ENCODE measurements at regions not wholly inside any gene's neighbourhood (a gene's known extent, or its start where the extent isn't known, plus 50 kb on each side); places are given as distances from the start of the nearest gene placed in this dataset.

- Histone ChIP-seq H3K4me3 (no peak overlapping the region), H3K9ac (ENCODE audit: insufficient read depth in 1 of 2, low read length in 2 of 2) (no peak overlapping the region), H3K9me3 (ENCODE audit: control insufficient read depth in 4 of 4, insufficient read depth in 3 of 4, low read length in 3 of 4) (peaks cover 0 to 5% (median 0%) of the 10 kb centered on the region in 4 donors), H3K27ac (ENCODE audit: low read depth in 1 of 2, low read length in 1 of 2) (no peak overlapping the region), H3K27me3 (ENCODE audit: control insufficient read depth in 3 of 3, insufficient read depth in 3 of 3, low read length in 2 of 3) (no peaks in the 10 kb centered on the region), H3K36me3 (ENCODE audit: control insufficient read depth in 4 of 4, insufficient read depth in 4 of 4, low read length in 4 of 4) (no peaks in the 10 kb centered on the region), H3K4me1 (ENCODE audit: control insufficient read depth in 5 of 5, insufficient read depth in 5 of 5, low read length in 5 of 5) (peaks cover 0 to 10% (median 6%) of the 10 kb centered on the region in 5 donors)
- DNase-seq (no peak), ATAC-seq (ENCODE audit: insufficient read depth, low FRiP score) (no peak)
- TF ChIP-seq, protein P1, sequence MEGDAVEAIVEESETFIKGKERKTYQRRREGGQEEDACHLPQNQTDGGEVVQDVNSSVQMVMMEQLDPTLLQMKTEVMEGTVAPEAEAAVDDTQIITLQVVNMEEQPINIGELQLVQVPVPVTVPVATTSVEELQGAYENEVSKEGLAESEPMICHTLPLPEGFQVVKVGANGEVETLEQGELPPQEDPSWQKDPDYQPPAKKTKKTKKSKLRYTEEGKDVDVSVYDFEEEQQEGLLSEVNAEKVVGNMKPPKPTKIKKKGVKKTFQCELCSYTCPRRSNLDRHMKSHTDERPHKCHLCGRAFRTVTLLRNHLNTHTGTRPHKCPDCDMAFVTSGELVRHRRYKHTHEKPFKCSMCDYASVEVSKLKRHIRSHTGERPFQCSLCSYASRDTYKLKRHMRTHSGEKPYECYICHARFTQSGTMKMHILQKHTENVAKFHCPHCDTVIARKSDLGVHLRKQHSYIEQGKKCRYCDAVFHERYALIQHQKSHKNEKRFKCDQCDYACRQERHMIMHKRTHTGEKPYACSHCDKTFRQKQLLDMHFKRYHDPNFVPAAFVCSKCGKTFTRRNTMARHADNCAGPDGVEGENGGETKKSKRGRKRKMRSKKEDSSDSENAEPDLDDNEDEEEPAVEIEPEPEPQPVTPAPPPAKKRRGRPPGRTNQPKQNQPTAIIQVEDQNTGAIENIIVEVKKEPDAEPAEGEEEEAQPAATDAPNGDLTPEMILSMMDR (IDR thresholded peaks at IDR 0.05; ENCODE audit: control extremely low read depth, extremely low read depth), result no peak
- 96% methylated on average over 14 of the region's 14 CpGs for WGBS, 2 donors
Observed at GRCh38 chr15:101541501-101542292, 52.2 kb upstream of the PCSK6 start.

DNA sequence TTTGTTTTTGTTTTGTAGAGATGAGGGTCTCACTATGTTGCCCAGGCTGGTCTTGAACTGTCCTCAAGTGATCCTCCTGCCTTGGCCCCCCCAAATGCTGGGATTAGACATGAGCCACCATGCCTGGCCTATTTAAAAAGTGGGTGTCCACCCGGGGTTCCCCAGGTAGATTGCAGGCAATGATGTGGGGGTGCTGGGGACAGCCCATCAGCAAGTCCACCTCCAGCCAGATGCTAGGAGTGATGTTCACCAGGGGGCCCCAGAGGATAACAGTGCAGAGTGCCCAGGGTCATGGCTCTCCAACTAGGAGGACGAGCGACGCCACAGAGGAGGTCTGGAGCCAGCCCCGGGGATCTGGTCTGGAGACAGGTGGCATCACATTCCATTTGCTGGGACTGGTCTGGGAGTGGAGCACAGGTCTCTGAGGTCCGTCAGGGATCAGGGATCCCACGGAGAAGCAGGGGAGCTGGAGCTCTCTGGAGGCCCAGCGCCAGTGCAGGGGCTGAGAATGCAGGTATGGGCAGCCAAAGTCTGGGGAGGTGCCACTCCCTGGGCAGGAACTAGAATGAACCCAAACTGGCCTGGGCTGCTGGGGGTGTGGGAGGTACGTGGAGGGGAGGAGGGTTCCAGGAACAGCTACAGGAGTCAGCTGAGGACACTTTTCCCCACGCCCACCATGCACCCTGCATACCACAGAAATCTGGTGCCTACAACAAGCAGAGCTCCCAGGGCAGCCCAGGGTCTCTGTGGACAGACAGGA, 51.2 kb upstream of the PCSK6 start:
- TF ChIP-seq, protein P1 (IDR thresholded peaks at IDR 0.05; ENCODE audit: control extremely low read depth, extremely low read depth), result no peak
- DNase-seq, result no peak

DNA sequence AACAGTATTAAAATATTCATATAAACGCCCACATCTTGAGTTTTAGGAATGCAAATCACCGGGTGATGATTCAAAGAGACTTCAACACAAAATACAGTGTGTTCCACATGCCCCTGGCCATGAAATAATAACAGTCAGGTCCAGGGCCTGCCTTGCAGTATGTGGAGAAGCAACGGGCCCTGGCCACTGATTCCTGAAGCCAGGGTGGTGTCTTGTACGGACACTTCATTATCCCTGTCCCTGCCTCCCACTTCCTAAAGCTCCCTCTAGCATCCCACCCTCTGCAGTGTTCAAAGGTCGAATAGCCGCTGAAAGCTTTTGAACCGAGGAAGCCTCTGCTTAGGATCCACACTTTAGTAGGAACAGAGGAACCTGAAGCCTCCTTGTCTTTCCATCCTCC, 50.4 kb upstream of the PCSK6 start:
- H3K4me3 ChIP-seq, result no peak overlapping the region
- peaks cover 0 to 10% (median 6%) of the 10 kb centered on the region in 5 donors for H3K4me1 ChIP-seq (ENCODE audit: control insufficient read depth in 5 of 5, insufficient read depth in 5 of 5, low read length in 5 of 5)
- TF ChIP-seq, protein P1 (IDR thresholded peaks at IDR 0.05; ENCODE audit: control extremely low read depth, extremely low read depth), result no peak
- peaks cover 0 to 2% (median 0%) of the 10 kb centered on the region in 4 donors for H3K9me3 ChIP-seq (ENCODE audit: control insufficient read depth in 4 of 4, insufficient read depth in 3 of 4, low read length in 3 of 4)
- H3K27me3 ChIP-seq (ENCODE audit: control insufficient read depth in 3 of 3, insufficient read depth in 3 of 3, low read length in 2 of 3), result no peaks in the 10 kb centered on the region
- H3K36me3 ChIP-seq (ENCODE audit: control insufficient read depth in 4 of 4, insufficient read depth in 4 of 4, low read length in 4 of 4), result no peaks in the 10 kb centered on the region
- 87 to 98% methylated on average over 7 of the region's 7 CpGs for WGBS, 2 donors
- DNase-seq (no peak), ATAC-seq (ENCODE audit: insufficient read depth, low FRiP score) (no peak)
- H3K9ac ChIP-seq (ENCODE audit: insufficient read depth in 1 of 2, low read length in 2 of 2), result no peak overlapping the region
- no peak overlapping the region for H3K27ac ChIP-seq (ENCODE audit: low read depth in 1 of 2, low read length in 1 of 2)

More for the DNA sequence above, 51.2 kb upstream of the PCSK6 start:
- Histone ChIP-seq H3K27ac (ENCODE audit: low read depth in 1 of 2, low read length in 1 of 2) (no peak overlapping the region), H3K36me3 (ENCODE audit: control insufficient read depth in 4 of 4, insufficient read depth in 4 of 4, low read length in 4 of 4) (no peaks in the 10 kb centered on the region), H3K27me3 (ENCODE audit: control insufficient read depth in 3 of 3, insufficient read depth in 3 of 3, low read length in 2 of 3) (no peaks in the 10 kb centered on the region), H3K9me3 (ENCODE audit: control insufficient read depth in 4 of 4, insufficient read depth in 3 of 4, low read length in 3 of 4) (peaks cover 0 to 2% (median 0%) of the 10 kb centered on the region in 4 donors), H3K4me1 (ENCODE audit: control insufficient read depth in 5 of 5, insufficient read depth in 5 of 5, low read length in 5 of 5) (peaks cover 0 to 10% (median 6%) of the 10 kb centered on the region in 5 donors), H3K4me3 (no peak overlapping the region), H3K9ac (ENCODE audit: insufficient read depth in 1 of 2, low read length in 2 of 2) (no peak overlapping the region)
- 77 to 79% methylated on average over 10 of the region's 10 CpGs for WGBS, 2 donors
- no peak for ATAC-seq (ENCODE audit: insufficient read depth, low FRiP score)
